NCI-H226 (cell line): ENCODE measurements at regions not wholly inside any gene's neighbourhood (a gene's known extent, or its start where the extent isn't known, plus 50 kb on each side); places are given as distances from the start of the nearest gene placed in this dataset.
A peak's percentile ranks its signal among the peaks of the same experiment; 100 is the strongest.
"Not testable (repeated sequence)": the region's sequence is repeated elsewhere in the genome, so short reads cannot be mapped to it uniquely, and the experiment has no call there.

Experiments used
- DNase-seq: peaks from one replicate; pipeline ENCODE4 v3.0.0-alpha.2; 2015

- DNase-seq, result peak; percentile 8
Measured at GRCh38 chr3:155995525-155996370, 124.6 kb upstream of the KCNAB1 start.

GRCh38 chr3:155996882-155997281 lies 123.5 kb upstream of the KCNAB1 start:
- DNase-seq, result no peak

- not testable (repeated sequence) for DNase-seq
Measured at GRCh38 chr3:155998173-155998572, 122.2 kb upstream of the KCNAB1 start.

- DNase-seq, result no peak
Measured at GRCh38 chr3:156005736-156006135, 114.6 kb upstream of the KCNAB1 start.

- no peak for DNase-seq
Measured at GRCh38 chr3:156010829-156011228, 109.5 kb upstream of the KCNAB1 start.

GRCh38 chr3:156014489-156014888 lies 105.9 kb upstream of the KCNAB1 start:
- no peak for DNase-seq

GRCh38 chr3:156016902-156017301 lies 103.5 kb upstream of the KCNAB1 start:
- no peak for DNase-seq

- no peak for DNase-seq
Measured at GRCh38 chr3:156017352-156018030, 102.9 kb upstream of the KCNAB1 start.

- DNase-seq, result no peak
Measured at GRCh38 chr3:156024904-156025533, 95.4 kb upstream of the KCNAB1 start.

GRCh38 chr3:156029208-156029607 lies 91.2 kb upstream of the KCNAB1 start:
- DNase-seq, result no peak

- peak; percentile 41 for DNase-seq
Measured at GRCh38 chr3:156030723-156031122, 89.7 kb upstream of the KCNAB1 start.

GRCh38 chr3:156033428-156033827 lies 87.0 kb upstream of the KCNAB1 start:
- no peak for DNase-seq

GRCh38 chr3:156035158-156035557 lies 85.2 kb upstream of the KCNAB1 start:
- DNase-seq, result no peak

- no peak for DNase-seq
Measured at GRCh38 chr3:156036258-156037053, 83.9 kb upstream of the KCNAB1 start.

- no peak for DNase-seq
Measured at GRCh38 chr3:156037356-156037755, 83.0 kb upstream of the KCNAB1 start.

- no peak for DNase-seq
Measured at GRCh38 chr3:156038869-156039268, 81.5 kb upstream of the KCNAB1 start.

GRCh38 chr3:156040041-156040440 lies 80.3 kb upstream of the KCNAB1 start:
- no peak for DNase-seq

GRCh38 chr3:156041216-156041841 lies 79.0 kb upstream of the KCNAB1 start:
- not testable (repeated sequence) for DNase-seq

GRCh38 chr3:156041856-156042255 lies 78.5 kb upstream of the KCNAB1 start:
- DNase-seq, result not testable (repeated sequence)

GRCh38 chr3:156043832-156044633 lies 76.3 kb upstream of the KCNAB1 start:
- DNase-seq, result not testable (repeated sequence)

- DNase-seq, result no peak
Measured at GRCh38 chr3:156044634-156044975, 75.8 kb upstream of the KCNAB1 start.

- not testable (repeated sequence) for DNase-seq
Measured at GRCh38 chr3:156048483-156048882, 71.9 kb upstream of the KCNAB1 start.
